IMR-90 (cell line): ENCODE measurements at regions not wholly inside any gene's neighbourhood (a gene's known extent, or its start where the extent isn't known, plus 50 kb on each side); places are given as distances from the start of the nearest gene placed in this dataset.

Experiments used
- ATAC-seq: fragments of 200-7000 bp; cut with Tn5 transposase; 2 replicates; pipeline ENCODE4 v1.9.1; 2020; ENCODE audit warnings: low read depth, mild to moderate bottlenecking, moderate library complexity
- BruUV-seq: library from RNA; stranded (reverse); fragments of 400-500 nt; replicated peaks from 2 replicates; lab custom pipeline; 2021; lab: Mats Ljungman, UMichigan
- CTCF ChIA-PET: fragments of 300-600 bp; formaldehyde crosslinking; extraction: SDS; loops from one replicate; lab custom pipeline; 2021; ENCODE audit warnings: antibody characterized with exemption; lab: Yijun Ruan, JAX
- POLR2A ChIA-PET: fragments of 300-600 bp; sonication (Branson Sonifier 250); formaldehyde crosslinking; loops from one replicate; lab custom pipeline; 2022; ENCODE audit warnings: antibody characterized with exemption; ENCODE audit not compliant: unreplicated experiment; lab: Charles Lee
- DNase-seq: peaks from one replicate; pipeline ENCODE4 v3.0.0; 2013
- H2AFZ ChIP-seq: replicated peaks from 2 replicates; pipeline ENCODE3; 2013; ENCODE audit warnings: low read length, mild to moderate bottlenecking; ENCODE audit not compliant: poor library complexity
- H2AK5ac ChIP-seq: 2 replicates; pipeline ENCODE4 v1.6.1; 2013; ENCODE audit warnings: low read depth, low read length, inconsistent platforms
- H2AK9ac ChIP-seq: replicated peaks from 2 replicates; pipeline ENCODE3; 2013; ENCODE audit warnings: mild to moderate bottlenecking, low read depth, low read length, moderate library complexity; ENCODE audit not compliant: poor library complexity
- H2BK120ac ChIP-seq: 2 replicates; pipeline ENCODE4 v1.6.1; 2013; ENCODE audit warnings: low read depth, low read length, inconsistent platforms
- H2BK15ac ChIP-seq: 3 replicates; pipeline ENCODE4 v1.6.1; 2013; ENCODE audit warnings: low read depth, low read length, inconsistent platforms
- H2BK20ac ChIP-seq: 2 replicates; pipeline ENCODE4 v1.6.1; 2013; ENCODE audit warnings: low read depth, mild to moderate bottlenecking, inconsistent platforms, low read length, moderate library complexity
- H2BK5ac ChIP-seq: 2 replicates; pipeline ENCODE4 v1.6.1; 2013; ENCODE audit warnings: mild to moderate bottlenecking, low read depth, low read length, inconsistent platforms; ENCODE audit not compliant: poor library complexity, severe bottlenecking
- H3K14ac ChIP-seq: replicated peaks from 2 replicates; pipeline ENCODE4 v1.6.1; 2013; ENCODE audit warnings: low read depth, low read length, inconsistent platforms
- H3K18ac ChIP-seq: 2 replicates; pipeline ENCODE4 v1.6.1; 2013; ENCODE audit warnings: low read depth, low read length, control low read depth
- H3K23ac ChIP-seq: 2 replicates; pipeline ENCODE4 v1.6.1; 2013; ENCODE audit warnings: low read depth, low read length, inconsistent platforms
- H3K27ac ChIP-seq: 2 replicates; pipeline ENCODE4 v1.5.1; 2013; ENCODE audit warnings: mild to moderate bottlenecking, control low read depth, low read length; ENCODE audit not compliant: insufficient read depth
- H3K27me3 ChIP-seq: 2 replicates; pipeline ENCODE4 v1.6.1; 2013; ENCODE audit warnings: low read length; ENCODE audit not compliant: control insufficient read depth, insufficient read depth
- H3K36me3 ChIP-seq: 2 replicates; pipeline ENCODE4 v1.6.1; 2013; ENCODE audit warnings: low read length, mixed read lengths; ENCODE audit not compliant: control insufficient read depth, insufficient read depth
- H3K4ac ChIP-seq: 2 replicates; pipeline ENCODE4 v1.6.1; 2013; ENCODE audit warnings: low read depth, low read length, inconsistent platforms
- H3K4me1 ChIP-seq: 2 replicates; pipeline ENCODE4 v1.6.1; 2013; ENCODE audit warnings: low read length, mixed read lengths; ENCODE audit not compliant: control insufficient read depth, insufficient read depth
- H3K4me2 ChIP-seq: 2 replicates; pipeline ENCODE4 v1.6.1; 2013; ENCODE audit warnings: low read depth, mild to moderate bottlenecking, control low read depth, low read length, moderate library complexity
- H3K4me3 ChIP-seq: 2 replicates; pipeline ENCODE4 v1.5.1; 2013; ENCODE audit warnings: low read depth, mild to moderate bottlenecking, control low read depth, low read length, moderate library complexity; ENCODE audit not compliant: insufficient read depth
- H3K56ac ChIP-seq: 2 replicates; pipeline ENCODE4 v1.6.1; 2013; ENCODE audit warnings: low read length, inconsistent platforms; ENCODE audit not compliant: insufficient read depth; ENCODE audit errors: extremely low read depth
- H3K79me1 ChIP-seq, 2 experiments: 2 replicates each; pipeline ENCODE4 v1.6.1; 2013; ENCODE audit warnings: low read length in 2 of 2, inconsistent platforms in 1 of 2, low read depth in 1 of 2
- H3K9ac ChIP-seq: 2 replicates; pipeline ENCODE4 v1.6.1; 2013; ENCODE audit warnings: low read depth, low read length, control low read depth
- H3K9me1 ChIP-seq: 2 replicates; pipeline ENCODE4 v1.6.1; 2013; ENCODE audit warnings: low read length, inconsistent platforms; ENCODE audit not compliant: insufficient read depth
- H3K9me3 ChIP-seq: 2 replicates; pipeline ENCODE4 v1.6.1; 2013; ENCODE audit warnings: low read length; ENCODE audit not compliant: control insufficient read depth, insufficient read depth
- H4K20me1 ChIP-seq: 2 replicates; pipeline ENCODE4 v1.6.1; 2013; ENCODE audit warnings: low read length, inconsistent platforms; ENCODE audit not compliant: insufficient read depth
- H4K5ac ChIP-seq: 2 replicates; pipeline ENCODE4 v1.6.1; 2013; ENCODE audit warnings: mild to moderate bottlenecking, low read depth, low read length, control low read depth
- H4K8ac ChIP-seq, 2 experiments: 2 replicates each; pipeline ENCODE4 v1.6.1; 2013; ENCODE audit warnings: low read depth in 2 of 2, low read length in 2 of 2, control low read depth in 1 of 2, inconsistent platforms in 1 of 2
- H4K91ac ChIP-seq: 2 replicates; pipeline ENCODE4 v1.6.1; 2013; ENCODE audit warnings: low read depth, low read length, inconsistent platforms; ENCODE audit not compliant: insufficient read depth
- BHLHE40 ChIP-seq: fragments of 150-350 bp; IDR thresholded peaks from 2 replicates; pipeline ENCODE4 v1.6.1; 2016; ENCODE audit warnings: mild to moderate bottlenecking, low read depth, low read length
- CEBPB ChIP-seq: IDR thresholded peaks from 2 replicates; pipeline ENCODE4 v1.6.1; 2012; ENCODE audit warnings: low read depth, low read length, improper control_type of control experiment
- CHD1 ChIP-seq: IDR thresholded peaks from 2 replicates; pipeline ENCODE4 v1.6.1; 2012; ENCODE audit warnings: low read depth, low read length, improper control_type of control experiment
- CTCF ChIP-seq: conservative IDR thresholded peaks from 2 replicates; pipeline ENCODE4 v1.5.1; 2012; ENCODE audit warnings: mild to moderate bottlenecking, low read depth, low read length, improper control_type of control experiment
- ELK1 ChIP-seq: fragments of 150-350 bp; IDR thresholded peaks from 2 replicates; pipeline ENCODE4 v1.6.1; 2016; ENCODE audit warnings: low read depth, mild to moderate bottlenecking, low read length, moderate library complexity, borderline replicate concordance
- FOS ChIP-seq: fragments of 150-350 bp; IDR thresholded peaks from 2 replicates; pipeline ENCODE4 v1.6.1; 2016; ENCODE audit warnings: low read depth, low read length
- MAFK ChIP-seq: IDR thresholded peaks from 2 replicates; pipeline ENCODE4 v1.6.1; 2012; ENCODE audit warnings: low read depth, low read length, improper control_type of control experiment
- MXI1 ChIP-seq: IDR thresholded peaks from 2 replicates; pipeline ENCODE4 v1.6.1; 2012; ENCODE audit warnings: low read depth, mild to moderate bottlenecking, low read length, moderate library complexity, borderline replicate concordance
- NFE2L2 ChIP-seq: fragments of 150-350 bp; IDR thresholded peaks from 2 replicates; pipeline ENCODE4 v1.6.1; 2016; ENCODE audit warnings: low read depth, mild to moderate bottlenecking, low read length
- POLR2A ChIP-seq: IDR thresholded peaks from 2 replicates; pipeline ENCODE4 v1.6.1; 2012; ENCODE audit warnings: mild to moderate bottlenecking, low read depth, low read length
- RAD21 ChIP-seq: IDR thresholded peaks from 2 replicates; pipeline ENCODE4 v1.6.1; 2012; ENCODE audit warnings: low read length, improper control_type of control experiment
- RCOR1 ChIP-seq: IDR thresholded peaks from 2 replicates; pipeline ENCODE4 v1.6.1; 2012; ENCODE audit warnings: mild to moderate bottlenecking, low read length, improper control_type of control experiment; ENCODE audit not compliant: insufficient replicate concordance
- RFX5 ChIP-seq: IDR thresholded peaks from 2 replicates; pipeline ENCODE4 v1.8.0; 2012; ENCODE audit warnings: low read depth, mild to moderate bottlenecking, low read length, moderate library complexity
- SMC3 ChIP-seq: fragments of 150-350 bp; IDR thresholded peaks from 2 replicates; pipeline ENCODE4 v1.6.1; 2016; ENCODE audit warnings: low read depth, mild to moderate bottlenecking, antibody characterized with exemption, low read length, moderate library complexity
- WGBS, 2 experiments: methylation state at CpG; one replicate each; pipeline versions ENCODE4 v1.1.5 to v1.1.7; 2013; ENCODE audit warnings: missing lambda C conversion rate in 2 of 2; ENCODE audit not compliant: insufficient read length in 1 of 2; ENCODE audit errors: extremely low coverage in 2 of 2; 5-methylcytosine and 5-hydroxymethylcytosine counted together
- dilution Hi-C: fragments of 300-500 bp; cut with HindIII; formaldehyde crosslinking; loops from one replicate; pipeline ENCODE4 v1.14.3; 2018; ENCODE audit warnings: low sequenced_read_pairs; ENCODE audit not compliant: unreplicated experiment
- in situ Hi-C: fragments of 300-500 bp; cut with MboI; formaldehyde crosslinking; loops from 3 replicates; pipeline ENCODE4 v1.14.3; 2019; ENCODE audit warnings: low sequenced_read_pairs, inconsistent platforms, mixed read lengths
- intact Hi-C: fragments of 100-400 bp; cut with micrococcal nuclease; formaldehyde crosslinking; loops from 2 replicates; pipeline ENCODE4 v1.10.0; 2022

GRCh38 chr10:91335147-91335546 lies 75.0 kb upstream of the HECTD2 start:
- no peak overlapping the region for H3K18ac ChIP-seq
- CTCF ChIA-PET: no interaction called here
- in situ Hi-C loops: no loop called here

More at GRCh38 chr10:91335147-91335546, 75.0 kb upstream of the HECTD2 start:
- WGBS, 2 experiments: no CpG with 5 or more reads among the region's 3 CpGs
- Histone ChIP-seq H3K56ac (no peak overlapping the region), H2AK9ac (no peak overlapping the region), H3K79me1 (no peaks in the 10 kb centered on the region), H2AK5ac (no peak overlapping the region), H3K9ac (no peak overlapping the region), H2BK5ac (no peak overlapping the region), H3K27me3 (peaks cover 3% of the 10 kb centered on the region; the same call in 1 of the 2 replicates), H4K91ac (no peak overlapping the region), H3K9me3 (no peaks in the 10 kb centered on the region), H2AFZ (no peak overlapping the region), H4K20me1 (no peaks in the 10 kb centered on the region), H3K4ac (no peak overlapping the region), H2BK15ac (no peak overlapping the region), H3K9me1 (no peaks in the 10 kb centered on the region), H2BK20ac (no peak overlapping the region), H3K14ac (no peak overlapping the region), H4K8ac (no peak overlapping the region), H3K4me1 (no peaks in the 10 kb centered on the region), H3K36me3 (no peaks in the 10 kb centered on the region), H3K4me3 (no peak overlapping the region), H2BK120ac (no peak overlapping the region), H4K5ac (no peak overlapping the region), H3K4me2 (no peak overlapping the region), H3K23ac (no peak overlapping the region), H3K27ac (no peak overlapping the region)
- no peak for DNase-seq
- no peak for TF ChIP-seq FOS
- no peak for TF ChIP-seq MXI1
- no peak for TF ChIP-seq BHLHE40
- TF ChIP-seq RAD21: no peak
- TF ChIP-seq RCOR1: no peak
- TF ChIP-seq MAFK: no peak
- TF ChIP-seq NFE2L2: no peak
- no peak for TF ChIP-seq CTCF
- no peak for TF ChIP-seq ELK1
- TF ChIP-seq CEBPB: no peak
- no peak for TF ChIP-seq RFX5
- TF ChIP-seq SMC3: no peak
- no peak for TF ChIP-seq POLR2A
- no peak for TF ChIP-seq CHD1
- ATAC-seq: no peak
- BruUV-seq: no TSS peak
- intact Hi-C loops: no loop called here
- dilution Hi-C loops: no loop called here
- POLR2A ChIA-PET: no interaction called here
